IMR-90 (cell line): ENCODE measurements at regions not wholly inside any gene's neighbourhood (a gene's known extent, or its start where the extent isn't known, plus 50 kb on each side); places are given as distances from the start of the nearest gene placed in this dataset.

Experiments used
- ATAC-seq: fragments of 200-7000 bp; cut with Tn5 transposase; 2 replicates; pipeline ENCODE4 v1.9.1; 2020; ENCODE audit warnings: low read depth, mild to moderate bottlenecking, moderate library complexity
- BruUV-seq: library from RNA; stranded (reverse); fragments of 400-500 nt; replicated peaks from 2 replicates; lab custom pipeline; 2021; lab: Mats Ljungman, UMichigan
- CTCF ChIA-PET: fragments of 300-600 bp; formaldehyde crosslinking; extraction: SDS; loops from one replicate; lab custom pipeline; 2021; ENCODE audit warnings: antibody characterized with exemption; lab: Yijun Ruan, JAX
- POLR2A ChIA-PET: fragments of 300-600 bp; sonication (Branson Sonifier 250); formaldehyde crosslinking; loops from one replicate; lab custom pipeline; 2022; ENCODE audit warnings: antibody characterized with exemption; ENCODE audit not compliant: unreplicated experiment; lab: Charles Lee
- DNase-seq: peaks from one replicate; pipeline ENCODE4 v3.0.0; 2013
- H2AFZ ChIP-seq: replicated peaks from 2 replicates; pipeline ENCODE3; 2013; ENCODE audit warnings: low read length, mild to moderate bottlenecking; ENCODE audit not compliant: poor library complexity
- H2AK5ac ChIP-seq: 2 replicates; pipeline ENCODE4 v1.6.1; 2013; ENCODE audit warnings: low read depth, low read length, inconsistent platforms
- H2AK9ac ChIP-seq: replicated peaks from 2 replicates; pipeline ENCODE3; 2013; ENCODE audit warnings: mild to moderate bottlenecking, low read depth, low read length, moderate library complexity; ENCODE audit not compliant: poor library complexity
- H2BK120ac ChIP-seq: 2 replicates; pipeline ENCODE4 v1.6.1; 2013; ENCODE audit warnings: low read depth, low read length, inconsistent platforms
- H2BK15ac ChIP-seq: 3 replicates; pipeline ENCODE4 v1.6.1; 2013; ENCODE audit warnings: low read depth, low read length, inconsistent platforms
- H2BK20ac ChIP-seq: 2 replicates; pipeline ENCODE4 v1.6.1; 2013; ENCODE audit warnings: low read depth, mild to moderate bottlenecking, inconsistent platforms, low read length, moderate library complexity
- H2BK5ac ChIP-seq: 2 replicates; pipeline ENCODE4 v1.6.1; 2013; ENCODE audit warnings: mild to moderate bottlenecking, low read depth, low read length, inconsistent platforms; ENCODE audit not compliant: poor library complexity, severe bottlenecking
- H3K14ac ChIP-seq: replicated peaks from 2 replicates; pipeline ENCODE4 v1.6.1; 2013; ENCODE audit warnings: low read depth, low read length, inconsistent platforms
- H3K18ac ChIP-seq: 2 replicates; pipeline ENCODE4 v1.6.1; 2013; ENCODE audit warnings: low read depth, low read length, control low read depth
- H3K23ac ChIP-seq: 2 replicates; pipeline ENCODE4 v1.6.1; 2013; ENCODE audit warnings: low read depth, low read length, inconsistent platforms
- H3K27ac ChIP-seq: 2 replicates; pipeline ENCODE4 v1.5.1; 2013; ENCODE audit warnings: mild to moderate bottlenecking, control low read depth, low read length; ENCODE audit not compliant: insufficient read depth
- H3K27me3 ChIP-seq: 2 replicates; pipeline ENCODE4 v1.6.1; 2013; ENCODE audit warnings: low read length; ENCODE audit not compliant: control insufficient read depth, insufficient read depth
- H3K36me3 ChIP-seq: 2 replicates; pipeline ENCODE4 v1.6.1; 2013; ENCODE audit warnings: low read length, mixed read lengths; ENCODE audit not compliant: control insufficient read depth, insufficient read depth
- H3K4ac ChIP-seq: 2 replicates; pipeline ENCODE4 v1.6.1; 2013; ENCODE audit warnings: low read depth, low read length, inconsistent platforms
- H3K4me1 ChIP-seq: 2 replicates; pipeline ENCODE4 v1.6.1; 2013; ENCODE audit warnings: low read length, mixed read lengths; ENCODE audit not compliant: control insufficient read depth, insufficient read depth
- H3K4me2 ChIP-seq: 2 replicates; pipeline ENCODE4 v1.6.1; 2013; ENCODE audit warnings: low read depth, mild to moderate bottlenecking, control low read depth, low read length, moderate library complexity
- H3K4me3 ChIP-seq: 2 replicates; pipeline ENCODE4 v1.5.1; 2013; ENCODE audit warnings: low read depth, mild to moderate bottlenecking, control low read depth, low read length, moderate library complexity; ENCODE audit not compliant: insufficient read depth
- H3K56ac ChIP-seq: 2 replicates; pipeline ENCODE4 v1.6.1; 2013; ENCODE audit warnings: low read length, inconsistent platforms; ENCODE audit not compliant: insufficient read depth; ENCODE audit errors: extremely low read depth
- H3K79me1 ChIP-seq, 2 experiments: 2 replicates each; pipeline ENCODE4 v1.6.1; 2013; ENCODE audit warnings: low read length in 2 of 2, inconsistent platforms in 1 of 2, low read depth in 1 of 2
- H3K9ac ChIP-seq: 2 replicates; pipeline ENCODE4 v1.6.1; 2013; ENCODE audit warnings: low read depth, low read length, control low read depth
- H3K9me1 ChIP-seq: 2 replicates; pipeline ENCODE4 v1.6.1; 2013; ENCODE audit warnings: low read length, inconsistent platforms; ENCODE audit not compliant: insufficient read depth
- H3K9me3 ChIP-seq: 2 replicates; pipeline ENCODE4 v1.6.1; 2013; ENCODE audit warnings: low read length; ENCODE audit not compliant: control insufficient read depth, insufficient read depth
- H4K20me1 ChIP-seq: 2 replicates; pipeline ENCODE4 v1.6.1; 2013; ENCODE audit warnings: low read length, inconsistent platforms; ENCODE audit not compliant: insufficient read depth
- H4K5ac ChIP-seq: 2 replicates; pipeline ENCODE4 v1.6.1; 2013; ENCODE audit warnings: mild to moderate bottlenecking, low read depth, low read length, control low read depth
- H4K8ac ChIP-seq, 2 experiments: 2 replicates each; pipeline ENCODE4 v1.6.1; 2013; ENCODE audit warnings: low read depth in 2 of 2, low read length in 2 of 2, control low read depth in 1 of 2, inconsistent platforms in 1 of 2
- H4K91ac ChIP-seq: 2 replicates; pipeline ENCODE4 v1.6.1; 2013; ENCODE audit warnings: low read depth, low read length, inconsistent platforms; ENCODE audit not compliant: insufficient read depth
- BHLHE40 ChIP-seq: fragments of 150-350 bp; IDR thresholded peaks from 2 replicates; pipeline ENCODE4 v1.6.1; 2016; ENCODE audit warnings: mild to moderate bottlenecking, low read depth, low read length
- CEBPB ChIP-seq: IDR thresholded peaks from 2 replicates; pipeline ENCODE4 v1.6.1; 2012; ENCODE audit warnings: low read depth, low read length, improper control_type of control experiment
- CHD1 ChIP-seq: IDR thresholded peaks from 2 replicates; pipeline ENCODE4 v1.6.1; 2012; ENCODE audit warnings: low read depth, low read length, improper control_type of control experiment
- FOS ChIP-seq: fragments of 150-350 bp; IDR thresholded peaks from 2 replicates; pipeline ENCODE4 v1.6.1; 2016; ENCODE audit warnings: low read depth, low read length
- MAFK ChIP-seq: IDR thresholded peaks from 2 replicates; pipeline ENCODE4 v1.6.1; 2012; ENCODE audit warnings: low read depth, low read length, improper control_type of control experiment
- MAZ ChIP-seq: IDR thresholded peaks from 2 replicates; pipeline ENCODE4 v1.6.1; 2012; ENCODE audit warnings: low read depth, mild to moderate bottlenecking, low read length, improper control_type of control experiment, moderate library complexity, borderline replicate concordance
- MXI1 ChIP-seq: IDR thresholded peaks from 2 replicates; pipeline ENCODE4 v1.6.1; 2012; ENCODE audit warnings: low read depth, mild to moderate bottlenecking, low read length, moderate library complexity, borderline replicate concordance
- NFE2L2 ChIP-seq: fragments of 150-350 bp; IDR thresholded peaks from 2 replicates; pipeline ENCODE4 v1.6.1; 2016; ENCODE audit warnings: low read depth, mild to moderate bottlenecking, low read length
- POLR2A ChIP-seq: IDR thresholded peaks from 2 replicates; pipeline ENCODE4 v1.6.1; 2012; ENCODE audit warnings: mild to moderate bottlenecking, low read depth, low read length
- RAD21 ChIP-seq: IDR thresholded peaks from 2 replicates; pipeline ENCODE4 v1.6.1; 2012; ENCODE audit warnings: low read length, improper control_type of control experiment
- WGBS, 2 experiments: methylation state at CpG; one replicate each; pipeline versions ENCODE4 v1.1.5 to v1.1.7; 2013; ENCODE audit warnings: missing lambda C conversion rate in 2 of 2; ENCODE audit not compliant: insufficient read length in 1 of 2; ENCODE audit errors: extremely low coverage in 2 of 2; 5-methylcytosine and 5-hydroxymethylcytosine counted together
- dilution Hi-C: fragments of 300-500 bp; cut with HindIII; formaldehyde crosslinking; loops from one replicate; pipeline ENCODE4 v1.14.3; 2018; ENCODE audit warnings: low sequenced_read_pairs; ENCODE audit not compliant: unreplicated experiment
- in situ Hi-C: fragments of 300-500 bp; cut with MboI; formaldehyde crosslinking; loops from 3 replicates; pipeline ENCODE4 v1.14.3; 2019; ENCODE audit warnings: low sequenced_read_pairs, inconsistent platforms, mixed read lengths
- intact Hi-C: fragments of 100-400 bp; cut with micrococcal nuclease; formaldehyde crosslinking; loops from 2 replicates; pipeline ENCODE4 v1.10.0; 2022
- TF ChIP-seq, protein P1 (sequence below): conservative IDR thresholded peaks from 2 replicates; pipeline ENCODE4 v1.5.1; 2012; ENCODE audit warnings: mild to moderate bottlenecking, low read depth, low read length, improper control_type of control experiment

DNA sequence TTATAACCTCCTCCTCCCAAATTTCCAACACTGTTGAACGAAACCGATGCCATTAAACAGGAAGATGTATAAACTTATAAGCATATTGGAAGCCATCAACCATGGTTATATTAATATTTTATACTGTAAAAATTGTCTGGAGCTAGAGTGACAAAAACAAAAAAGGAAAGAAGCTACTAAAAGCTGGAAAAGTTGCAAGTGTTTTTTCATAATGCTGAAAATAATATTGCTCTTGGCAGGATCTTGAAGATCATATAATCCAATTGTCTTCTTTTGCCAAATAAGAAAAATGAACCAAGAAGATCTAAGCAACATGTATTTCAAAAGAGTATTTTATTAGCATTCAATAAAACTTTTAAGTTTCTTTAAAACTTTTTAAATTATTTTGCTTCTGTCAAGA lies 268.9 kb upstream of the HSF2 start:
- POLR2A ChIA-PET: no interaction called here
- Histone ChIP-seq H3K9ac (no peak overlapping the region), H2BK20ac (no peak overlapping the region), H3K4me1 (no peaks in the 10 kb centered on the region), H3K27ac (no peak overlapping the region), H3K56ac (no peak overlapping the region), H2AFZ (no peak overlapping the region), H4K5ac (no peak overlapping the region), H3K4me2 (no peak overlapping the region), H3K27me3 (no peaks in the 10 kb centered on the region), H4K8ac (no peak overlapping the region), H3K14ac (no peak overlapping the region), H2AK9ac (no peak overlapping the region), H2BK120ac (no peak overlapping the region), H2BK5ac (no peak overlapping the region), H2BK15ac (no peak overlapping the region), H3K4me3 (no peak overlapping the region), H3K23ac (no peak overlapping the region), H3K4ac (no peak overlapping the region), H2AK5ac (no peak overlapping the region), H3K18ac (no peak overlapping the region), H3K9me3 (no peaks in the 10 kb centered on the region), H4K20me1 (no peaks in the 10 kb centered on the region), H3K9me1 (no peaks in the 10 kb centered on the region), H4K91ac (no peak overlapping the region), H3K79me1 (no peaks in the 10 kb centered on the region), H3K36me3 (no peaks in the 10 kb centered on the region)
- in situ Hi-C loops: no loop called here
- intact Hi-C loops: no loop called here
- dilution Hi-C loops: no loop called here
- BruUV-seq: no TSS peak
- TF ChIP-seq POLR2A (no peak), MAFK (no peak), FOS (no peak), CEBPB (no peak), NFE2L2 (no peak), CHD1 (no peak), MXI1 (no peak), BHLHE40 (no peak), RAD21 (no peak), MAZ (no peak)
- TF ChIP-seq, protein P1, sequence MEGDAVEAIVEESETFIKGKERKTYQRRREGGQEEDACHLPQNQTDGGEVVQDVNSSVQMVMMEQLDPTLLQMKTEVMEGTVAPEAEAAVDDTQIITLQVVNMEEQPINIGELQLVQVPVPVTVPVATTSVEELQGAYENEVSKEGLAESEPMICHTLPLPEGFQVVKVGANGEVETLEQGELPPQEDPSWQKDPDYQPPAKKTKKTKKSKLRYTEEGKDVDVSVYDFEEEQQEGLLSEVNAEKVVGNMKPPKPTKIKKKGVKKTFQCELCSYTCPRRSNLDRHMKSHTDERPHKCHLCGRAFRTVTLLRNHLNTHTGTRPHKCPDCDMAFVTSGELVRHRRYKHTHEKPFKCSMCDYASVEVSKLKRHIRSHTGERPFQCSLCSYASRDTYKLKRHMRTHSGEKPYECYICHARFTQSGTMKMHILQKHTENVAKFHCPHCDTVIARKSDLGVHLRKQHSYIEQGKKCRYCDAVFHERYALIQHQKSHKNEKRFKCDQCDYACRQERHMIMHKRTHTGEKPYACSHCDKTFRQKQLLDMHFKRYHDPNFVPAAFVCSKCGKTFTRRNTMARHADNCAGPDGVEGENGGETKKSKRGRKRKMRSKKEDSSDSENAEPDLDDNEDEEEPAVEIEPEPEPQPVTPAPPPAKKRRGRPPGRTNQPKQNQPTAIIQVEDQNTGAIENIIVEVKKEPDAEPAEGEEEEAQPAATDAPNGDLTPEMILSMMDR: no peak
- DNase-seq: no peak
- ATAC-seq: no peak
- CTCF ChIA-PET: no interaction called here
- no CpG with 5 or more reads among the region's 2 CpGs for WGBS, 2 experiments
